HEK293T (cell line): ENCODE measurements at regions not wholly inside any gene's neighbourhood (a gene's known extent, or its start where the extent isn't known, plus 50 kb on each side); places are given as distances from the start of the nearest gene placed in this dataset.
"Not testable (repeated sequence)": the region's sequence is repeated elsewhere in the genome, so short reads cannot be mapped to it uniquely, and the experiment has no call there.

Experiments used
- CTCF ChIA-PET: fragments of 350-600 bp; formaldehyde crosslinking; extraction: SDS; loops from one replicate; lab custom pipeline; 2021; ENCODE audit warnings: antibody characterized with exemption, inconsistent platforms; lab: Yijun Ruan, JAX
- POLR2A ChIA-PET: fragments of 350-600 bp; formaldehyde crosslinking; extraction: SDS; loops from one replicate; lab custom pipeline; 2020; ENCODE audit warnings: antibody characterized with exemption, inconsistent platforms; lab: Yijun Ruan, JAX
- DNase-seq: peaks from one replicate; pipeline ENCODE4 v3.0.0; 2012; ENCODE audit warnings: mixed read lengths; ENCODE audit errors: extremely low spot score
- ARNT ChIP-seq: fragments of 450-650 bp; IDR thresholded peaks from 2 replicates; pipeline ENCODE4 v1.6.1; 2017; ENCODE audit warnings: mild to moderate bottlenecking
- BHLHE40 ChIP-seq: fragments of 450-650 bp; IDR thresholded peaks from 2 replicates; pipeline ENCODE4 v1.6.1; 2016; ENCODE audit warnings: mild to moderate bottlenecking, moderate library complexity, borderline replicate concordance
- CTBP1 ChIP-seq: fragments of 450-650 bp; IDR thresholded peaks from 2 replicates; pipeline ENCODE4 v1.6.1; 2016; ENCODE audit warnings: borderline replicate concordance
- ELF4 ChIP-seq: fragments of 450-650 bp; IDR thresholded peaks from 2 replicates; pipeline ENCODE4 v1.6.1; 2017; ENCODE audit warnings: antibody characterized with exemption
- FOXA1 ChIP-seq: fragments of 450-650 bp; IDR thresholded peaks from 2 replicates; pipeline ENCODE4 v1.6.1; 2016; ENCODE audit warnings: mild to moderate bottlenecking
- FOXK2 ChIP-seq: fragments of 450-650 bp; IDR thresholded peaks from 2 replicates; pipeline ENCODE4 v1.6.1; 2016; ENCODE audit warnings: mild to moderate bottlenecking
- FOXM1 ChIP-seq: fragments of 450-650 bp; IDR thresholded peaks from 2 replicates; pipeline ENCODE4 v1.6.1; 2017; ENCODE audit warnings: mild to moderate bottlenecking, borderline replicate concordance
- HDGF ChIP-seq: fragments of 450-650 bp; IDR thresholded peaks from 2 replicates; pipeline ENCODE4 v1.6.1; 2017; ENCODE audit warnings: antibody characterized with exemption, borderline replicate concordance
- L3MBTL2 ChIP-seq: fragments of 450-650 bp; conservative IDR thresholded peaks from 2 replicates; pipeline ENCODE4 v1.6.1; 2016; ENCODE audit warnings: mild to moderate bottlenecking
- LEF1 ChIP-seq: fragments of 450-650 bp; IDR thresholded peaks from 2 replicates; pipeline ENCODE4 v1.6.1; 2017; ENCODE audit warnings: mild to moderate bottlenecking, borderline replicate concordance
- NFRKB ChIP-seq: fragments of 450-650 bp; IDR thresholded peaks from 2 replicates; pipeline ENCODE4 v1.6.1; 2016; ENCODE audit warnings: mild to moderate bottlenecking, moderate library complexity
- SP1 ChIP-seq: fragments of 450-650 bp; IDR thresholded peaks from 2 replicates; pipeline ENCODE4 v1.6.1; 2017
- SUZ12 ChIP-seq: fragments of 450-650 bp; IDR thresholded peaks from 2 replicates; pipeline ENCODE4 v1.6.1; 2016; ENCODE audit warnings: mild to moderate bottlenecking
- TARDBP ChIP-seq: fragments of 450-650 bp; IDR thresholded peaks from 2 replicates; pipeline ENCODE4 v1.6.1; 2016
- ZNF384 ChIP-seq: fragments of 450-650 bp; IDR thresholded peaks from 2 replicates; pipeline ENCODE4 v1.6.1; 2016
- TF ChIP-seq, protein P1 (sequence below): fragments of 450-650 bp; IDR thresholded peaks from 2 replicates; pipeline ENCODE4 v1.6.1; 2016

DNA sequence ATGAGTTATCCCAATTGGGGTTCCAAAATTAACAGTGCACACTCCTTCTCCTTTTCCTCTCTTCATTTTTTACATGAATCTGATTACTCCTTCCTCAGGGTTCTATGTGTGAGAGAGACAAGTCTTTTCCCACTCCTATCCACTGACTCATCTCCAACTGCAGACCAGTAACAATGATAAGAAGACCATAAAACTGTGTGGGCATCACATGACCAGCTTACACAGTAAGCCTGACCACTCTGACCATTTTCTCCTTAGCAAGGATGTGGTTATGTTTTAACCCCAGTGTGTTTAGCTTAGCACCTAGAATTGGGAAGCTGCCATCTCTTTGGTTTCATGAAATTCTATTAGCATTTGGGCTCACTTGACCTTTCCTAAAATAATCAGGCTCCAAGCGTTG is 145.0 kb upstream of the CALCR start:
- POLR2A ChIA-PET: no interaction called here
- TF ChIP-seq FOXK2 (no peak), NFRKB (no peak)
- DNase-seq: no peak
- CTCF ChIA-PET: interaction anchor here (0.6 kb wide), 1 partner anchor 435 kb away, joined by 3 read pairs; no protein-coding TSS in a partner anchor

DNA sequence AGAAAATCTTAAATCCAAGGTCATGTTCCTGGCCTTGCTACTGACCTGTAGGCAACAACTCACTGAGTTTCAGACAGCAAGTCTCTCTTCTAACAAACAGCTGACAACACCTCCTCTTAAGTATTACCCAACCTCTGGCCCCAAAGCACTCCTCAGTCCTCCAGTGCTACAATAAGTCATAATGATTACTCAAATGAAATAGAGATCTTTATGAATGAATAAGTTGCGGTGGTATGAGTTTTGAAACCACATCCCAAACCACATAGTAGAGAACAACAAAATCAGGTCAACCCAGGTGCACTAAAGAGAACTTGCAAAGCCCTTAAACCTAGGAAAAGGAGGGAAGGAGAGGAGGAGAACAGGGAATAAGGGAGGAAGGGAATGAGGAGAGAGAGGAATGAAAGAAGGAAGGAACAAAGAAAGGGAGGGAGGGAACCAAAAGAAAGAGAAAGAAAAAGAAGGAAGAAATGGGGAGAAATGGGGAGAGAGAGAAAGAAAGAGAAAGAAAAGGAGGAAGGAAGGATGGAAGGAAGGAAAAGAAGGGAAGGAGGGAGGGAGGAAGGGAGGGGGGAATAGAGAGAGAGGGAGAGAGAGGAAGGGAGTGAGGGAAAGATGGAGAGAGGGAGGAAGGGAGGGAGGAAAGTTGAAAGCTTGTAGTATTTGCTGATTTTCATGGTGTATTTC is 142.8 kb upstream of the CALCR start:
- CTCF ChIA-PET: no interaction called here
- TF ChIP-seq BHLHE40: no peak
- TF ChIP-seq FOXA1: no peak
- no peak for TF ChIP-seq FOXM1
- TF ChIP-seq LEF1: no peak
- TF ChIP-seq ARNT: no peak
- TF ChIP-seq CTBP1: no peak
- no peak for TF ChIP-seq ZNF384
- no peak for TF ChIP-seq NFRKB
- TF ChIP-seq HDGF: no peak
- TF ChIP-seq FOXK2: no peak
- POLR2A ChIA-PET: no interaction called here
- DNase-seq: no peak

GRCh38 chr7:93715234-93715633 is 140.7 kb upstream of the CALCR start:
- TF ChIP-seq ARNT (no peak), ELF4 (no peak), FOXM1 (no peak), FOXA1 (no peak), SUZ12 (no peak), HDGF (no peak), TARDBP (no peak), BHLHE40 (no peak), SP1 (no peak), LEF1 (no peak), ZNF384 (no peak), L3MBTL2 (no peak), FOXK2 (no peak), CTBP1 (no peak)
- TF ChIP-seq, protein P1, sequence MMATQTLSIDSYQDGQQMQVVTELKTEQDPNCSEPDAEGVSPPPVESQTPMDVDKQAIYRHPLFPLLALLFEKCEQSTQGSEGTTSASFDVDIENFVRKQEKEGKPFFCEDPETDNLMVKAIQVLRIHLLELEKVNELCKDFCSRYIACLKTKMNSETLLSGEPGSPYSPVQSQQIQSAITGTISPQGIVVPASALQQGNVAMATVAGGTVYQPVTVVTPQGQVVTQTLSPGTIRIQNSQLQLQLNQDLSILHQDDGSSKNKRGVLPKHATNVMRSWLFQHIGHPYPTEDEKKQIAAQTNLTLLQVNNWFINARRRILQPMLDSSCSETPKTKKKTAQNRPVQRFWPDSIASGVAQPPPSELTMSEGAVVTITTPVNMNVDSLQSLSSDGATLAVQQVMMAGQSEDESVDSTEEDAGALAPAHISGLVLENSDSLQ: no peak
- CTCF ChIA-PET: interaction anchor here (0.9 kb wide), 1 partner anchor 20 kb away, joined by 3 read pairs; no protein-coding TSS in a partner anchor
- peak; percentile 48 for DNase-seq
- POLR2A ChIA-PET: no interaction called here

DNA sequence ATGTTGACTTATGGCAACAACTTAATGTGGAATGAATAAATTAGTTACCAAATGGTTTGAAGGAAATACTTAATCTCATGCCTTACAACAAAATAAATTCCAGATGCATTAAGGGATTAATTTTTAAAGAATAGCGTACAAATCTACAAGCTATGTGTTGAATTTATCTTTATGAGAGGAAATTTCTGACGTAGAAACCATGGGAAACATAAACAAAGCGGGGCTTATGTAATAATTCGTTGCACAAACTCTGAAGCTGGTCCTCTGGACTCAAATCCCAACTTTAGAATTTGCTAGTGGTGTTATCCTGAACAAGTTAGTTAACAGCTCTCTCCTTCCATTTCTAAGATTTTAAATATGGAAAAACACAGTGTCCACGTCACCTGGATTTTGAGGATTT is 137.4 kb upstream of the CALCR start:
- CTCF ChIA-PET: no interaction called here
- no peak for DNase-seq
- TF ChIP-seq SP1 (no peak), FOXM1 (no peak), NFRKB (no peak), LEF1 (no peak), HDGF (no peak), BHLHE40 (no peak), L3MBTL2 (no peak), FOXA1 (no peak), SUZ12 (no peak), FOXK2 (no peak), ARNT (no peak), CTBP1 (no peak), ZNF384 (no peak), TARDBP (no peak), ELF4 (no peak)
- TF ChIP-seq, protein P1: no peak
- POLR2A ChIA-PET: no interaction called here

DNA sequence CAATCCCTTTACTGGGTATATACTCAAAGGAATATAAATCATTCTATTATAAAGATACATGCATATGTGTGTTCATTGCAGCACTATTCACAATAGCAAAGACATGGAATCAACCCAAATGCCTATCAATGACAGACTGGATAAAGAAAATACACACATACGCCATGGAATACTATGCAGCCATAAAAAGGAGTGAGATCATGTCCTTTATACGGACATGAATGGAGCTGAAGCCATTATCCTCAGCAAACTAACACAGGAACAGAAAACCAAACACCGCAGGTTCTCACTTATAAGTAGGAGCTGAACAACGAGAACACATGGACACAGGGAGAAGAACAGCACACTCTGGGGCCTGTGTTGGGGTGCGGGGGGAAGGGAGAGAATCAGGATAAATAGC is 133.7 kb upstream of the CALCR start:
- POLR2A ChIA-PET, DNase-seq: not testable (repeated sequence)
- CTCF ChIA-PET: interaction anchor here (0.5 kb wide), 1 partner anchor 1394 kb away, joined by 5 read pairs; no protein-coding TSS in a partner anchor

DNA sequence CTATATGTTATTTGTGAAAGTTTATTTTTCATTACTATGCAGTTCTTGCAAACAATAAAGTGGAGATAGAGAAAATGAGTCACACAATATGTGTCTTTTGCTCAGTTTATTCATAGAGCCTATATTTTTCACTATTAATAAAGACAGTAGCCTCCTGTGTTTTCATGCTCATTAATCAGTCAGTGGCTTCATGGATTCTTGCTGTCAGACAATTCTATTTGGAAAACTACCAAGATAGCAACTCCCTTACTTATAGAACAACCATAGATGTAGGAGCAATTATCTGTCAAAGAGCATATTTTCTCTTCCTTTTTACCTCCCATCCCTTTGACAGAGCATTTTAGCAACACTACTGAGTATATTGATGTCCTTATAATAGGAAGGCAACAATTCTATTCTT is 132.7 kb upstream of the CALCR start:
- TF ChIP-seq ELF4 (no peak), FOXA1 (no peak), BHLHE40 (no peak), SUZ12 (no peak)
- no peak for DNase-seq
- POLR2A ChIA-PET: no interaction called here
- CTCF ChIA-PET: no interaction called here

DNA sequence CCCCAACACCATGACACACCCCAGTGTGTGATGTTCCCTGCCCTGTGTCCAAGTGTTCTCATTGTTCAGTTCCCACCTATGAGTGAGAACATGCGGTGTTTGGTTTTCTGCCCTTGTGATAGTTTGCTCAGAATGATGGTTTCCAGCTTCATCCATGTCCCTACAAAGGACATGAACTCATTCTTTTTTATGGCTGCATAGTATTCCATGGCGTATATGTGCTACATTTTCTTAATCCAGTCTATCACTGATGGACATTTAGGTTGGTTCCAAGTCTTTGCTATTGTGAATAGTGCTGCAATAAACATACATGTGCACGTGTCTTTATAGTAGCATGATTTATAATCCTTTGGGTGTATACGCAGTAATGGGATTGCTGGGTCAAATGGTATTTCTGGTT is 131.6 kb upstream of the CALCR start:
- DNase-seq, POLR2A ChIA-PET: not testable (repeated sequence)
- CTCF ChIA-PET: interaction anchor here (0.6 kb wide), 1 partner anchor 159 kb away, joined by 4 read pairs; no protein-coding TSS in a partner anchor

- POLR2A ChIA-PET: no interaction called here
- TF ChIP-seq HDGF: no peak
- no peak for TF ChIP-seq ELF4
- no peak for TF ChIP-seq FOXK2
- TF ChIP-seq SP1: no peak
- no peak for TF ChIP-seq LEF1
- no peak for TF ChIP-seq TARDBP
- TF ChIP-seq ZNF384: no peak
- TF ChIP-seq CTBP1: no peak
- no peak for TF ChIP-seq FOXM1
- no peak for DNase-seq
- CTCF ChIA-PET: no interaction called here
Observed at GRCh38 chr7:93704217-93704616, 129.7 kb upstream of the CALCR start.
